ENCODE measurements at regions not wholly inside any gene's neighbourhood (a gene's known extent, or its start where the extent isn't known, plus 50 kb on each side); places are given as distances from the start of the nearest gene placed in this dataset.

DNA sequence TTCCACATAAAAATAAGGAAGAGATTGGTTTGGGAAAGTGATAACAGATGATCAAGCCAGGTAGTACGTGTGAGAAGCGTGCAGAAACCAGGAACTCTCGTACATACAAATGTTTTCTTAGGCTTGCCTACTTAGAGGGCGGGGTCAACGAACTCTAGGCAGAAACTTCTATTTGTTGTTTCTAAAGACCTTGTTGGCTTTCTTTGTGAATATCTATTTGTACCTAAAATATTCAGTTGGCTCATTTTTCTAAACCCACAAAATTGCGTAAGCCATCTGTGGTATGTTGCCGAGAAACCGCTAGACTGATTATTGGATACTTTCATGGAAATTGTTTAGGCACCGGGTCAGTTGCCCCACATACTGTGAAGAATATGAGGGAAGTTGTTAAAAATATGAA, 458.5 kb downstream of the MAT2B start:
- no peak for DNase-seq

GRCh38 chr5:163964671-163965070, 459.3 kb downstream of the MAT2B start:
- no peak for DNase-seq

DNA sequence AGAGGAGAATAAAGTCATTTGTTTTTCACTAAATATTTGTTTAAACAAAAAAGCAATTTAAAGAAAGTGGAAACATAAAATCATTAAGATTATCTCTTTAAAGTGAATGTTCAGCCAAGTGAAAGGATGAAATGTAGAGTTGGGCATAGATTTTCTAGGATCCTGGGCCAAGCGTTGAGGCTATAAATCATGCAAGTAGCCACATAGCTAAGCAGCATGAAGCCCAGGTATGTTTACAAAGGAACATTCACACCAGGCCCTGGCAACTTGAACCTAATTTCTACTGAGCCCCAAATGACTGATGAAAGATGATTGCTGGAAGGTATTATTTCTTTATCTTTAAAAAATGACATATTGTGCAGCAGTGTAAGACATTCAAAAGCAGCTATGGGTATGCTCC, 461.8 kb downstream of the MAT2B start:
- DNase-seq: no peak

DNA sequence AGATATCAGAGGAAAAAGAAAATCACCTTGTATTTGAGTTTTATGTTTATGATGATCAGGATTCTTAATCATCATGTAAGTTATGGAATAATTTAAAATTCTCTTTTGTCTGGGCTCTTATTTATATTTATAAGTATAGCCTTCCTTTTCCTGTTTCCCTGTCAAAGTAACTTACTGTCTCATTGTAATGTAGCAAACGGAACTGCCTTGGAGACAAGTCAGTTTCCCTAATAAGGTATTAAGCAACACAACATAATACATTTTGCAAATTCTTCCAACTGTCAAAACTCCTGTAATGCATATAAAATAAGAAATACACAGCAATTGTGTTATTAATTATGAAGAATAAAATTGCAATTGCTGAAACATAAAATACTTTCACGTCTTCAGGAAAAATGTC, 463.2 kb downstream of the MAT2B start:
- DNase-seq: no peak

DNA sequence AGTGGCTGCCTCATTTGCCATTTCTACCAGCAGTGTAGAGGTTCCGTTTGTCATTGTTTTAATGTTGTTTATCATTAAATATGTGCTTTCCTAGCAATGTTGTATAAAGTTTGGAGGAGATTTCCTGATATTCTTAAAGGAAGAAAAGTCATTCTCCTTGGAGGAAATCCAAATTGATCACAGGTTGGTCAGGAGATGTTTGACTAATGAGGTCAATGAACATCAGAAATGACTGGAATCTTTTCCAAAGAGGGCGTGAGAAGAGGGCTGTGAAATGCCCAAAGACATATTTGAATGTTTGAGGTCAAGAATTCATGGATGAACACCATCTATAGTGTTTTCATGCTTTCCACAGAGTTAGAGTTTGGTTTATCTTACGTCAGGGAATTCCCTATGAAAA, 471.3 kb downstream of the MAT2B start:
- DNase-seq: no peak

DNA sequence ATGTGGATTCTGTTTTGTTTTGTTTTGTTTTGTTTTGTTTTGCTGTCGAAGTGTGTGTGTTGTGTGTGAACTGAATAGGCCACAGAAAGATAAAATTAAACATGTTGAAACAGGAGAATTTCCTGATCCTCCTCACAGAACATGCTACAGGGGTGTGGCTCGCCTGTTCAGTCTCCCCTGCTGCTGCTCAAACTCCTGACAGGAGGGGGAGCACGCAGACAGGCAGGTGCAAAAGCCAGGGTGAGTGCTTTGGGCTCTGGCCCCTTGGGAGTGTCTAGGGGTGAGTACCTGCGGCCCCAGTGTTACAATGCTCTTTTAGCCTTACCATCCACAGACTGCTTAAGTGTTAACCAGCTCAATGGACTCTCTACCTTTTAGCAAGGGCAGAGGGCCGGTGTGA, 473.5 kb downstream of the MAT2B start:
- peak; percentile 16 to 38 for DNase-seq

DNA sequence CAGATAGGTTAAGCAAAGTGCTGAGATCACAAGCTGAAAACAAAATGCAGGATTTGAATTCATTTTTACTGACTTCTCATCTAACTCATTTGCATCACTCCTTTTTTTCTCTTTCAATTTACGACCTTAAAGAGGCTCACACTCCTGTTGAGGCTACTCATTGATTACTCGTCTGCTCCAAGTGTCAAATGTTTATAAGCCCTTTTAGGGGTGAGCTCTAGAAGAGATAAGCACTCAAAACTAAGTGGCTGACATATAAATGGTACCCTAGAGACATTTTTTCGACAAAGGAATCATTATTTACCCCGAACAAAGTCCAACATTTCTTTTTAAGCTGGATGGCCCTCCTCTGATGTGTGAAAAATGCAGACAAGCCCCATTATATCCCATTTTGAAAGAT, 483.1 kb downstream of the MAT2B start:
- no peak for DNase-seq

- DNase-seq: no peak
Observed at GRCh38 chr5:163993126-163993525, 487.7 kb downstream of the MAT2B start.

DNA sequence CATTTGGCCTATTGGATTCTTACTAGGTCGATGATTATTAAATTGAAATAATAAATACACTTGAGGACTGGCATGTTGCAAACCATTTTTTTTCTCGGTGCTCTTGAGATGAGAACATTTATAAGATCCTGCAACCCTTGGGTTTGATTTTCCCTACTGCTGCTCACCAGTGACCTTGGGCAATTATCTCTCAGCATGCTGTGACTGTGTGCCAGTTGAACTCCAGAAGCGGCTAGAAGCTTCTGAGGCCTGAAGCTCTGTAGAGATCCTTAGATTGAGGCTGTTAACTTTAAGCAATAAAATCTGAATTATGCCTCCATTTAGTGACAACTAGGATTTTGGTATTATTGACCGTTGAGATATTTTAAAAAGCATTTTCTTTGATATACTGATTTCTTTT, 489.8 kb downstream of the MAT2B start:
- DNase-seq: no peak

- no peak for DNase-seq
Observed at GRCh38 chr5:163997965-163998364, 492.5 kb downstream of the MAT2B start.

DNA sequence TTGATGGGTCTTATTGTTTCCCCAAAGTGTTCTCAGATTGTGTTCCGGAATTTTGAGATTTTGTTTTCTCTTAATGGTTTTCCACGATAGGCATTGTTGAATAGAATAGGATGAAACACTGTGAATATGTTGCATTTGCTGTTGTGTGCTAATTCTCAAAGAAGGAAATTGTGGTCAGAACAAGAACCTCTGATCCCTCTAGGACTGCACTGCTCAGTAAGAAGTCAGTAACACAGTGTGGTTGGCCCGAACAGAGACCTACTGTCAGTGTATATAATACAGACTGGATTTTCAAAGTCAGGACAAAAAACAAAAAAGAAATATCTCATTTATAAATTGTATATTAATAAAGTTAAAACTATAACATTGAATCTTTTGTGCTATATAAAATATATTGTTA, 494.8 kb downstream of the MAT2B start:
- no peak for DNase-seq

DNA sequence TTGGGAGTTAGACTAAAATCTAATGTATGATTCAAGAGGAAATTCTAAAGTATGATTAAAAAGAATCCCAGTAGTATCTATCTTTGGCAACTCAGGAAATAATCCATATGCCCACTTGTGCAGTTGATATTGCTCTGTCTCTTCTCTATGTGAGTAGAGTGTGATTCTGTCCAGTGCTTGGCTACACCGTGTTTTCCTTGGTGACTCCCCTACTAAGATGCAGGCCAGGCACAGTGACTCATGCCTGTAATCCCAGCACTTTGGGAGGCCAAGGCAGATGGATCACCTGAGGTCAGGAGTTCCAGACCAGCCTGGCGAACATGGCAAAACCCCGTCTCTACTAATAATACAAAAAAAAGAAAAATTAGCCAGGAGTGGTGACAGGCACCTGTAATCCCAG, 495.4 kb downstream of the MAT2B start:
- no peak for DNase-seq

DNA sequence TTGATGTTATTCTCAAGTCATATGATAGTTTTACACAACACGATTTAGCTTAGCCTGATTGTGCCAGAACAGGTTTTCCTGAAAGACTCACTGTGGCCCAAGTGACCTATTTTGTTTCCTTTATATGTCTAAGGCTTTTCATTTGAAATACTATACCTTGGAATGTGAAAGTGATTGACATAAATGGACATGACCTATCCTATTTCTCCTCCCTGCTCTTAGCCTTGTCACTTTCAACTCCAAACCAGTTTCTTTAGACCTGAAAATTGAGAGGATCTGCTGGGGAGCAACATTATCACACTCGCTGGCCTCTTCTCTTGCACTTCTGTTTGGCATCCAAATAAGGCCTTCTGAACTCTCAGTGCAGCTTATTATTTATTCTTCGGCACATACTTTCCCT, 496.8 kb downstream of the MAT2B start:
- DNase-seq: no peak

DNA sequence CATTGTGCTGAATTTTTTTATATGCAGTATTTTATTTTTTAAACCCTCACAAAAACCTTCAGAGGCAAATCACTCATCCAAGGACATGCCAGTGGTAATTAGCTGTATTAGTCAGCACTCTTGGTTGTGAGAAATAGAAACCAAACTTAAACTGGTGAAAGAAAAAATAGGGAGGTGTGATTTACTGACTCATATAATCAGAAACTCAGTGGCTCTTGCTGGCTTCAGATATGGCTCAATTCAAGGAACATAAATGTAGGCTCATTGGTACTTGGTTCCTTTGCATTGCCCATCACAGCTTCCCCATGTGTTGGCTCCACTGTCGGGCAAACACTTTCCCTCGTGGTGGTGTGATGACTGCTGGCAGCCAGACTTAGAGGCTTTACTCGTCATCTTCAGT, 497.2 kb downstream of the MAT2B start:
- no peak for DNase-seq

- DNase-seq: no peak
Observed at GRCh38 chr5:164005071-164005470, 499.7 kb downstream of the MAT2B start.

GRCh38 chr5:164007064-164007463, 501.6 kb downstream of the MAT2B start:
- DNase-seq: no peak

DNA sequence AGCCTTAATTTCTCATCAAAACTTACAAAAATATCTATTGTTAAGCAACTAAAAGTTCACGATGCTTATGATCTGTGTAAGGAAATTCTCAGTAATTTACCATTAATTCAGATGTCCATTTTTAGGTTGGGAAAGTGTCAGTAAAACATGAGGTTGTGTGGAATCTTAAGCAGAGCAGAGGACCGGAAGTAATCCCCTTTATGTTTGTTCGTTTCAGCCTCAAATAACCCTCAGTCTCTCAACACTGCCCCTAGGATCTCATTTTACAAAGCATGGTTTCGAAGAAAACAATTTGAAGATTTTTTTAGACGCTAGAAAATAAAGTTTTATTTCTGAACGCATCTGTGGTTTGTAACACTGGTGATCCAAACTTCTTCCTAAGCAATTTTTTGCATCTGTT, 504.2 kb downstream of the MAT2B start:
- DNase-seq: no peak

DNA sequence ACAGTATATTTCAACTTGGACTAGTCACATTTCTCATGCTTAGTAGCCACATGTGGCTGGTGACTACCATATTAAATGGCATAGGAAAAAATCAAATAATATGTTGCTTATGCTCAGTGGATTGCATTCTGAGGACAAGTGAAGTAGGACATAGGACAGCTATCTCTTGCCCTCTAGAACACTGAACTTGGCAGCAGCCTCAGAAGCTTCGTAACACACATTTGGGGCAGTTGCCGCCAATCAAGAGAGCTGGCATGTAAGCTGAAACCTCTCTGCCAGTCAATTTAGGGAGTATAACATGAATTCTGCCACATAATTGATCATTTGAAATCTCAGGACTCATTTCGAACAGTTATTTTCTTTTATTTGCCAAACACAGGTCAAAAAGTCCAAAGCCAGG, 505.5 kb downstream of the MAT2B start:
- DNase-seq: no peak

- no peak for DNase-seq
Observed at GRCh38 chr5:164012371-164012770, 507.0 kb downstream of the MAT2B start.

GRCh38 chr5:164013077-164013670, 507.8 kb downstream of the MAT2B start:
- peak; percentile 59 to 83 for DNase-seq

DNA sequence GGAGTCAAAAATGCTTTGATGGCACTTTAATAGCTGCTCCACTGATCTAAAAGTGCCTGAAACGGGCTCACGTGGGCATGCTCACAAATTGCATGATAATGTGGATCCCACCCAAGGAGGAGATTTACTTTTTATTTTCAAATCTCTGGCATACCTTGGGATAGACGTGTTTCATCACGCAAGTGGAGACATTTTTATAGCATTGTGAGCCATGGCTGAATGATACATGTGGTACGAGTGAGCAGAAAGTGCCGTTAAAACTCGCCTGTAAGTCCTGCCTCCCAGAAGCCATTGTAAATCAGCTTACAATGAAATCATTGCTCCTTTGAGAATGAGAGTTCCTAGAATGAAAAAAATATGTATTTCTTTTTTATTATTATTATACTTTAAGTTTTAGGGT, 514.7 kb downstream of the MAT2B start:
- no peak for DNase-seq

- peak in 1 of 2 experiments; percentile 64 for DNase-seq
Observed at GRCh38 chr5:164027738-164028137, 522.3 kb downstream of the MAT2B start.

DNA sequence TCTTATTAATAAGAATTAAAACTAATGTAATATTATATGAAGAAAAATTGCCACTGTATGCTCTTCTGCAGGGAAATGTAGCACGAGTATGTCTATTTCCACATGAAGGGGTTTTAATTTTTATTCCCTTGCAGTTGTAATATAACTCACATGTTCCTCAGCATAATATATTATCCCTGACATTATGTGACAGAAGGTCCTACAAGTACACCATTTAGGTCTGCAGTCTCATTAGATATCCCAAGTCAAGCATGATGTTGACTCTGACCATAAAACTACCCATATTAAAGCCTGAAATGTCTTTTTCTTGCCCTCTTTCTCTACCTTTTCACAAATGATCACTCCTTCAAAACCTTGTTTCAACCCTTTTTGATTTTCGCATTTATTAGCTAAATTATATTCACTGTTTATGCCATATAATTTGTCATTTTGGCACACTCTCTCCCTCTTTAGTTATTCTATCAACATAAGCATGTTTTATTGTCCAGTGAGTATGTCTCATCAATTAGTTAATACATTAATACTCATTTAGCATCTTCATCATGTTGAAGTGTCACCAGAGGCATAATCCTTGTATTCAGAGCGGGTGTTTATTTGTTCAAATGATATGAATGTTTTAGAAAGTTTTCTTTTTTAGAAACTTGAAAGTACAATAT, 532.8 kb downstream of the MAT2B start:
- no peak for DNase-seq

GRCh38 chr5:164041105-164041504, 535.7 kb downstream of the MAT2B start:
- no peak for DNase-seq

GRCh38 chr5:164048359-164048926, 543.0 kb downstream of the MAT2B start:
- DNase-seq: peak in 1 of 2 experiments; percentile 17

All from NCI-H524 (cell line).